ENCODE measurements at regions not wholly inside any gene's neighbourhood (a gene's known extent, or its start where the extent isn't known, plus 50 kb on each side); places are given as distances from the start of the nearest gene placed in this dataset.
"Not testable (repeated sequence)": the region's sequence is repeated elsewhere in the genome, so short reads cannot be mapped to it uniquely, and the experiment has no call there.

DNA sequence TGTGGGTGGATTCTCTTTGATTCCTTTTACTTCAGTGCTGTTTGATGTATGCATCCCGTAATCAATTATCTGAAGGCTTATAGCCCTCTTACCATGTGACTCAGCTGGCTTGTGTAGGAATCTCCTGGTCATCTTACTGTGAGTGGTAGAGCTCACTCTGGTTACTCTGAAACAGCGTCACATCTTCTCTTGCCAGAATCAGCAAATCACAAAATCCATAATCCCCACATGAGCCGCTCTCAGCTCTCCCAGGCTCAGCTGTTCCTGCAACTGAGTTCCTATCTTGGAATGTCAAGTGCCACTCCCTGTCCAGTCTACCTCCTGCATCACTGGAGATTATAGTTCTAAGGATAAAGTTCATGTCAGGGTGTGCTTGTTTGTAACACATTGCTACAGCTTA, 278.0 kb downstream of the FBXO8 start:
- no peak for DNase-seq

DNA sequence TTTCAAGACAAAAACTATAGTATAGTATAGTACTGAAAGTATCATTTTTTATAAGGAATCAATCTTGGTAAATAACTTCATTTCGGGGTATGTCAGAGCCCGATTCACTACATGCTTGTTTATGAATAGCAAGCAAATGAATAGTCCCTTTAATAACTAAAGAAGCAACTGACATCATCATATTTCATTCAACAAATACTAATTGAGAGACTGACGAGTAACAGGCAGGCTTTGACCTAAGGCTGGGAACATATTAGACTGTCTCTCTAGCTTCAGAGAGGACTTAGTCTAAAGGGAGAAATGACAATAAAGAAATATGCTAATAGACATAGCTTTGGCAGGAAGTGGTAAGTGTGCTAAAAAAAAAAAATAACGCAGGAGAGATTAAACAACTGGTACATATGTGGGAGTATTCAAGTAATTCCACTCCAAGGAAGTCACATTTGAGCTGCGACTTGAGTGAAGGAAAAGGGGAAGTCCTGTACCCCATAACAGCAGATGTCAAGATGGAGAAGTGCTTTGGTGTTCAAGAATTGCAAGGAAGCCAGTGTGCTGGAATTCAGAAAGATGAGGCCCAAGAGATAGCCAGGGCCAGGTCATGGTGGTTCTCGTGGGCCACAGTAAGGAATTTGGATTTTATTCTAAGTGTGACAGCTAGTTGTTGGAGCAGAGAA, 284.9 kb downstream of the FBXO8 start:
- DNase-seq, result no peak

DNA sequence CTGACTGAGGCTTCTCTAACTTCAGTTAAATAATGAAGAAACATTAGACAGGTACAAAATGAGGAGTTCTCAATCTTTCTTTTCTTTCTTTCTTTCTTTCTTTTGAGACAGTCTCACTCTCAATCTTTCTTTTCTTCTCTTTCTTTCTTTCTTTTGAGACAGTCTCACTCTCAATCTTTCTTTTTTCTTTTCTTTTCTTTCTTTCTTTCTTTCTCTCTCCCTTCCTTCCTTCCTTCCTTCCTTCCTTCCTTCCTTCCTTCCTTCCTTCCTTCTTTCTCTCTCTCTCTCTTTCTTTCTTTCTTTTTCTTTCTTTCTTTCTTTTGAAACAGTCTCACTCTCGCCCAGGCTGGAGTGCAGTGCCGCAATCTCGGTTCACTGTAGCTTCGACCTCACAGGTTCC, 287.7 kb downstream of the FBXO8 start:
- not testable (repeated sequence) for DNase-seq

DNA sequence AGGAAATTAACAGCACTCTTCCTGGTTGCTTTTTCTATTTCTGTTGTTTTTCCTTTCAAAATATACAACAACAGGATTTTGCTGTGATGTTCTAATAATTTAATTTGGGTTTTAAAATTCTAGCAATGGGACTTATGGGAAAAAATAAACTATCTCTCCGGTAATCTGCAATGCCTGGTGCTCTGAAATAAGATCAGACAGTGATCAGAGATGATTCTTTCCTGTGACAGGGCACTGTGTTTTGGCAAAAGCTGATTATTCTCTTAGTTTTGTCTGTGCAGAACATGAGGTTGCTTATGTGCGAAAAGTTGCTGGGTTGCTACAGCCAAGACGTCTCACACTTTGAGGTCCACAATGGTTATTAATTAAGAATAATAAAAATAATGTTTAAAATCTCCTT, 291.7 kb downstream of the FBXO8 start:
- no peak for DNase-seq

DNA sequence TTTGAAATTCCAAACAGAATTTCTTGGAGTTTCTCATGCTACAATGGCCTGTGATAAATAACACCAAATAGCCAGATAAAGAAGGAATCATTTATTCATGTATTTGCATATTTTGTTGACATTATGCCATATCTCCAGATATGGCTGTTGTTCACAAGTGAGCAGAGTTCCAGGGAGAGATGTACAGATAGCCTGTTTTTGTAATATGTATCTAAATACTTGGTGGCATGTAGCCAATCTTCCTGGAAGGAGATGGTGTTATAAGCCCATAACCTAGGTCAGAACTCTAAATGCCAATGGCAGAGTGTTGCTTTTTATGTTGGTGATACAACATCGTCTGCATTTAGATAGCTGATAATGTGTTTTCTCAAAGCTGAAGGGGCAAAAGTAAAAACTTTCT, 292.2 kb downstream of the FBXO8 start:
- DNase-seq, result no peak

DNA sequence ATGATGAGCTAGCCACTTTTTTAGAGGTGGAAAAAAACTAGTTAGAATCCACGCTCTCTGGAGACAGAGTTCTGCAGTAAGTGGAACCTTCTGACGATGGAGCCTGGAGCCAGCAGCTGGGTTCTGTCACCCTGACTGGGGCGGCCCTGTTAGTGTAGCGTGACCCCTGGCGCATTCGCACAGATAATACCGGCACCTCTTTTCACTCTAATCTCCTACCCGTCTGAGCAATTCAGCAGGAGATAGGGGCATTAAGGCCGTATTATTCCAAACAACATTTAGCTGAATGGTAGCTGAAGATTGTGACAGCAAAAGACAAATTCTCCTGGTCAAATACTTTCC, 292.6 kb downstream of the FBXO8 start:
- no peak for DNase-seq

DNA sequence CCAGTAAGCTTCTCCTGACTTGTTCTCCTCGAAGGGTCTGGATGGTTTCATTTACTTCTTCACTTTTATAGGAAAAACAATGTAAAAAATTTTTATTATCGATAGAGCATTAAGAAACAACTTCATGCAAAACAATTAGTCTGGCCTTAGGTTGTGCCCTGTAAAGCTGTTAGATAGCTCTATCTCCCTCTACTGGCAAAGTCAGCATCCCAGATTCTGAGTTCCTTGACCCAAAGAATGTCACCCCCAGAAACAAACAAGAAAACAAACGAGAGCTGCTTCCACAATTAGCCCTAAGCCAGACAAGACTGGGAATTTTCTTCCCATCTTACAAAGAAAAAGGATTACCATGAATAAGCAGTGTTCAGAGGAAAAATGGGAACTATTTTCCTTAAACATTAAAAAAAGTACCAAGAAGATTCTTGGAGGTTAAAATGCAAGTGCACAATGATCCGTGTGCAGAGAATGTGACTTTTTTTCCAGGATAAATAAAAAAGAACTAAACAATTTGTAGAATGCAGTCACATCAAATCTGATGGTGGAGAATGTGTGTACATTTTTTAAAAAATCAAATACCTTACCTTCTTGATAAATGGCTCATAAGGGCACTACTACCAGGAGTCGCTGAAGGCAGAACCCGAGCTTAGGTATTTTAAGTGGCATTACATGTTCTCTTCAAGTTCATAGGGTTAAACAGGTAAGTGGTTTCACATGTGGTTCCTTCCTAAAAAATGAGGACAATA, 293.2 kb downstream of the FBXO8 start:
- no peak for DNase-seq

DNA sequence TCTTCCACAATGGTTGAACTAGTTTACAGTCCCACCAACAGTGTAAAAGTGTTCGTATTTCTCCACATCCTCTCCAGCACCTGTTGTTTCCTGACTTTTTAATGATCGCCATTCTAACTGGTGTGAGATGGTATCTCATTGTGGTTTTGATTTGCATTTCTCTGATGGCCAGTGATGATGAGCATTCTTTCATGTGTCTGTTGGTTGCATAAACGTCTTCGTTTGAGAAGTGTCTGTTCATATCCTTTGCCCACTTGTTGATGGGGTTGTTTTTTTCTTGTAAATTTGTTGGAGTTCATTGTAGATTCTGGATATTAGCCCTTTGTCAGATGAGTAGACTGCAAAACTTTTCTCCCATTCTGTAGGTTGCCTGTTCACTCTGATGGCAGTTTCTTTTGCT, 319.9 kb downstream of the FBXO8 start:
- DNase-seq, result not testable (repeated sequence)

DNA sequence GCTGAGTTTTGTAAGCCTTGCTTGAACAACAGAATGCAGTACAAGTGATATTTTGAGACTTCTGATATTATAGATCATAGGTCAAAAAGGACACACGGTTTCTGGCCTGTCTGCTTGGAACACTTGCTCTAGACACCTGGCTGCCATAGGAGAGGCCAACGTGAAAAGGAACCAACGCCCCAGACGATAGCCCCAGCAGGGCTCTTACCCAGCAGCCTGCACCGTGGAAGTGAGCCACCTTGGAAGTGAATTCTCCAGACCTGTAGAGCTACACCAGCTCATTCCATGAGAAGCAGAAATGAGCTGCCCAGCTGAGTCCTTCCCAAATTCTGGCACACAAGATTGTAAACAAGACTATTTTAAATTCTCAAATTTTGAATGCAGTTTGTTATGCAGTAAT, 323.1 kb downstream of the FBXO8 start:
- DNase-seq, result no peak

DNA sequence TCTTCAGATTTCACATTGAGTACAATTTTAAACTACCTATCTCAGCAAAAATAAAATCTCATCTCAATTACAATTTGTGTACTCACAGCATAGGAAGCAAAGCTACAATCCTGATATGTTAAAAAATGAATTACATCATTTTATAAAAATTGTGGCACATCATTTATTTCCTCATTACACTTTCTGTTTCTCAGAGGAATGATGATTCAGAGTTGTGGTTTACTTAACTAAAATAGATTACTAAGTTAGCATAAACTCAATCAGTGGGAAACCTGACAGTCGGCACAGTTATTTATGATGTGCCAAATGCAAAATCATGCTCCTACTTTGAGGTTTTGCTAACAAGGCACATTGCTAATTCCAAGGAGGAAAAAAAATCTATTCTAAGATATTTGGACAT, 325.0 kb downstream of the FBXO8 start:
- DNase-seq, result no peak

DNA sequence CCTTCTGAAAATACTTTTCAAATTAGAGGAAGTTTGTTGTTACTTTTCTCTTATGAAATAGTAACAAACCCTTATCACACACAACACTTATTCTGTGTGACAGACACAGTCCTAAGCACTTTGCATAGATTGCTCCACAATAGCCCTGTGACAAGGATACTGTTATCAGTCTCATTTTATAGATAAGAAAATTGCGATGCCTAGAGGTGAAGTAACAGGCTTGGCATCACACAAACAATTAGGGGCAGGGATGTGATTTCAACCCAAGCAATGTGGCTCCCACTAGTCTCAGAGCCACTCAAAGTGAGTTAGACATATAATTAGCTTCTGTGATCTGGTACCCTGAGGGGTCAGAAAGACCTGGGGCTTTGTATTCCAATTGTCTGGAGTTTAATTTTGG, 339.9 kb downstream of the FBXO8 start:
- no peak for DNase-seq

DNA sequence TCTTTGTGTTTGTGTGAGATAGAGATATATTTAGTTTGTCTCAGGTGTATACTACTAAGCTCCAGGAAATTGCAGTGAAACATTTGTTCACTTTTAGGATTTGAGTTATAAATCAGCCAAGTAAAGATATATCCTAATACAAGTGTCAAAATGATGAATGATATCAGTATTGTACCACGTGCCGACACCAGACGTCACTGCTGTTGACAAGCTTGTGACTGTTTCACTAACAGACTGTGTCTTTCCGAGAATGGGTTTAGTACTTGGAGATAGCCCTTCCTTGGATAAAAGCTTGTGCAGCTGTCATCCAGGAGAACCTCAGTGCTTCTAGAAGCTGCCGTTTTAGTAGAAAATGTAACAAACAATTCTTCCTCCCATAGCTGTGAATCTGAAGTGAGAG, 343.3 kb downstream of the FBXO8 start:
- DNase-seq, result no peak

DNA sequence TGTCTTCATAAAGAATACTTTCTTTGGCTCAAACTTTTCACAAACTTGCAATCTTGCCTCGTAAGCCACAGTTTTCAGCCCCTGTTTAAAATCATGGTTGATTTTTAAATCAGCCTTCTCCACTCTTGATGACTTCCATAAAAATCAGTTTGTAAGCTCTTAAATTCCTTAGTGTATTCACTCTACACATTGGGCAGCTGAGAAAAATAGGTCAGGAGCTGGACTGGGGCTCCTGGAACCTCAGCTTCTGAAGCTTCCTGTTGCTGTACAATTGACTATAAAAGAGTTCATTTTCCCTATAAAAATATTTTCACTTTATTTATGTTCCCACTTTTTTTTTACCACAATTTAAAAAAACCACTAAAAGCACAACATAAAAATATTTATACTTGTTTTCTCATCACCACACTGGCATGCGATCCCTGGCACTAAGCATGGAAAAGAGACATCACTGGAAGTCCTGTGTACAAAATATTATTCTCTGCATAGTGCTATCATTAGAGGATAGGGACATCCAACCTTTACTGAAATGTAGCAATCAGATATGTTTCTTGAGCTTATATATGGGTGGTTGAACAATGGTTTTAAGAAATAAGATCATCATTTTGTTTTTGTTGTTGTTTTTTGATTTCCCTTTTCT, 345.7 kb downstream of the FBXO8 start:
- DNase-seq, result no peak

DNA sequence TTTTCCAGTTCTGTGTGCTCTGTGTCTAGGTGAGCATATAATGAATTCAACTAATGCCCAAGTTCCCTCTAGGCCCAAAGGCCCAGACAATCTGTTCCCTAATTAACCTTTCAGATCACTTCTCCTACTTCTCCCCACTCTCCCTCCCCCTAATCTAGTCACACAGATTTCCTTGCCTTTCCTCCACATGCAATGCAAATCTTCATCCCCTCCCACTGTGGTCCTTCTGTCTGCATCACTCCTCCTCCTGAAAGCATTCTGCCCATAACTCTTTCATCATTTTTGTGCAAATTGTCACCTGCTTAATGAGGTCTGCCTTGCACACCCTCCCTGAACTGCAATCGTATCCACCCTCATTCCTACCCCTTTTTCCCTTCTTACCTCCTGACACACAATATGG, 346.6 kb downstream of the FBXO8 start:
- DNase-seq, result no peak

DNA sequence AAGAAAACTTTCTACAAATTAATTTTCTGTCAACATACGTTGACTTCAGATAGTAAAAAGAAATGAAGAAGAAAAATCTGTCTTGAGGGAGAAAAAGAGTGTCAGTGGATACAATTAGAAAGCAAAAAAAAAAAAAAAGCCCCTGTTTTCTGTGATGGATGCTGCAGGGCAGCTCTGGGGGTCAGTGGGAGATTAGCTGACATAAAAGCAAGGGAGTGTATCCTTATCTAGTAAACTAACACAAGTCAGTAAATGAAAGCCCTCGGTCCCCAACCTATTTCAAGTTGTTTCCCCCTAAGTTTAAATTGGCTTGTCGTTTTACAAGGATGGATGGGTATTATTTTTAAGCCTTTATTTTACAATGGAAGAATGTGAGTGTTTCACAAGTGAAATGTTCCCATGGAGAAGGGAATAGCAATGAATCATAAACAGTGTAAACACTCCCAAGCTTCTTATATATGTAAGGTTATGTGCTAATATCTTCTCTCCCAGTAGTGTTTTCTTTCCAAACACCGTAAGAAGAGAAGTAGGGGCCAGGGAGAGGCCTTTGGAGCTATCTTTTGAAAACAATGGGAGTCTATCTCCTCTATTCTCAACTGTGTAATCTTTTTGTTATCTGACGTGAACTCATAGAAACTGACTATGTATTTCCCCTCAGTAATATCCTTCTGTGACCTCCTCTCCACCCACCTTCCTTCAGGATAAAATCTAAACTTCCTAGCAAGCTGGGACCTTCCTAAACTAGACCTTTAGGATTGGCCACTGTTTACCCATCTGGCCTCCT, 347.7 kb downstream of the FBXO8 start:
- no peak for DNase-seq

DNA sequence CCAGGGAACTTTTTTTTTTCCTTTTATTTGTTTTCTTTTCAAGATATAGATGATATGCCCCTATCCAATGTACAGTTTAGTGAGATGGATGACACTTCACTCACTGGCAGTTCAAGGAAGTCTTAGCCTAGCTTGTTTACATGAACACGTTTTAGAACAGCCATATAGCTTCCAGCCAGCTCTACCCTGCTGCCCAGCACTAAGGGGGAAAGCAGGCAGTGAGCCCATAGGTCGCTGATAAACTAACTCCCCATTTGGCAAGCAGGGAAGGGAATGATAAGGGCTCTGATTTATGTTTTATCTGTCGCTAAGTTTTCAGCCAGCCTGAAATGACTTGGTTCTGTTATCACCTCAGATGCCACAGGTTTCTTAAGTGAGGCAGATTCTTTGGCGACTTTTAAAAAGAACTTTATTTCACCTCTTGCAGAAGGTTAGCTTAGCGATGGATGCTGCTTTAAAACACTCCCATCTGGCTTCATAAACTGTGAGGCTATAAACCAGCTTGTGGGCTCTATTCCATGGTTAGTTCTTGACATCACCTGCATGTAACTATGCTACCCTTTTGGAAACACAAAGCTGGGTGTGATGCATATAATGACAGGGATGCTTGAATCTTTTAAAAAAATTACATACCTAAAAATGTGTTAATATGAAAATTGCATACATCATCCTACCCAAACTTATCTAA, 348.4 kb downstream of the FBXO8 start:
- DNase-seq, result no peak

DNA sequence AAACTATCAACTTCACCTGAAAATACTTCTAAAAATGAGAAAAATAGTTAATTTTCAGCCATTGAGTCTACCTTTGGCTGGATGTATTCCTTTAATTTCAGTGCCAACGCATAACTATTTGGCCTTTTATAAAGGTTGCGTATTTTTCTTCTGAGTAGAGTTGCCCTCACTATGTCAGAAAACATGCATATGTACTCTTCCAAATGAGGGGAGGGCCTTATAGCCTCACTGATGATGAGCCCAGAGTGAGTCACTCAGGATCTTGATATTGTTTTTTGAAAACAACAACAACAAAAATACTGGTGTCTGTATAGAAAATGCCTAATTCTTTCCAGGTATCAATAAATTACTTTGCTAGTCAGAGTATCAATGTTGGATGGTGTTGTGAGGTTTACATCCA, 349.3 kb downstream of the FBXO8 start:
- no peak for DNase-seq

DNA sequence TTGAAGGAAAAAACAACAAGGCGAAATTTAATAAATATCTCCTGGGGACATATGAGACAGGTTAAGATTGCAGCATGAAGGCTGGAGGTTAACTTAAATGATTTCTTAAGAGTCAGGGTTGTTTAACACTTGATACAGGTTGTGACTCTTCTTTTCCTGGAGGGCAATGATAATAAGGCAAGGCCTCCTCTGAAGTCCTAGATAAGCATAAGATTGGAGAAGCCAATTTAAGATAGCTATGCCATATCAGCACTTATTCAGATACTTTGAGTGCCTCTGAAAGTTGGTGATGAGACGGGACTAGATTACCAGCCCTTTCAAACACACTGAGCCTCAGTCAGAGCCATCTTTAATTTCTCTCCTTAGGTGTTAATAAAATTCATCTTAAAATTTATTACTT, 350.8 kb downstream of the FBXO8 start:
- DNase-seq, result no peak

DNA sequence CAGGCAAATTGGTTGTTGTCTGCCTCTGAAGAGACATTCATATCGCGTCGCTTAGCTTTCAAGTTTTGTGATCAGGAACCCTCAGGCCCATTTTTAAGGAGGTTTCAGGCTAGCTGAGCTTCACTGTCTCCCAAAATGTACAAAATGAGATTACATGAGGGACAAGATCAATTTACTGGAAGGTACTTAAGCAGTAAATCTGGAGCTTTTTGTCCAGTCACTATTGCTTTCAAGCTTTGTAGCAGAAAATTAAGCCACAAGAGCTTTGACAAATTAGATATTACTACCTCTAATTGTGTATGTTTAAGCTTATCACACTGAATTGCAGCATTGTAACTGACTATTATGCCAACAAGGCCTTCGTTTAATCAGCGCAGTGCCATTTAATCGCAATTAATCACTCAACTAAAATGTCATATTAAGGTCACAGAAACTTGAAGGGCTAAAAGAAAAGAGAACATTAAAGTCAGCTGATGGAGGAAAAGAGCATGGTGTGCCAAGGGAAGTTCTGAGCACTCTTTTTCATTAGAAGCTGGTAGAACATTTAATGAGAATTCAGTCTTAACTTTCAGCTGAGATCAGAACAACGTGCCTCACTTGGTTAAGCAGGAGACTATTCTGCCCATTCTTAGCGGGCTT, 353.0 kb downstream of the FBXO8 start:
- no peak for DNase-seq

DNA sequence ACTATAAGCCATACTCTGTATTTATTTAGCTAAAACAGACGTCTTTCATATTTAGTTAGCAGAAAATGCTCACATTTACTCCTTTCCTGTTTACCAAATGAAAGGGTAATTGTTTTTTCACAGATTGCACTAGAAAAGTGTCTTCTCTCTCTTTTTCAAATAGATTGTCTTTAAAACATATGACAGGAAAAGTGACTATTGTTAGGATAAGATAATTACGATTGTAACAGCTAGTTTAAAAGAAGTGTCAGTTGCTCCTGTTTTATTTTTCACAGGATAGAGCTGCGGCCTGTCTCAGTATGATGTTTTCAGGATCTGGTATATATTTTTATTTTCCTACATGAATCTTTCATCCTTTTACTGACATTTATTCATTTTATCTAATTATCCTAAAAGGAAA, 353.5 kb downstream of the FBXO8 start:
- no peak for DNase-seq

DNA sequence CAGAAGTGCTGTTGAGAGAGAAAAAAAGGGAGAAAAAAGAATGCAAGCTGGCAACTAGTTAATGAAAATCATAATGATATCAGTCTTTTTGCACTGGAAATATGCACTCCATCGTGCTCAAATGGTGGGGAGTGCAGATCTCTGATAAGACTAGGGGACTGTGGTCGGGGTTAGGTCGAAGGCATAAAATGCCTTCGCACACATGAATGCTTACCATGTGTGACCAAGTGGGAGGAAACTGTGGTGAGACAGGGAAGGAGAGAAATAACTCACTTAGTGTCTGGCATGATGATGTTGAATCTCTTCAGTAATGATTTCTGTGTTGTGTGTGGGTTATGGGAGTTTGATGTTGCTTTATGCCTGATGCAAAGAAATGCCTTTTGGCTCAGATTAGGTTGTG, 358.9 kb downstream of the FBXO8 start:
- no peak for DNase-seq

DNA sequence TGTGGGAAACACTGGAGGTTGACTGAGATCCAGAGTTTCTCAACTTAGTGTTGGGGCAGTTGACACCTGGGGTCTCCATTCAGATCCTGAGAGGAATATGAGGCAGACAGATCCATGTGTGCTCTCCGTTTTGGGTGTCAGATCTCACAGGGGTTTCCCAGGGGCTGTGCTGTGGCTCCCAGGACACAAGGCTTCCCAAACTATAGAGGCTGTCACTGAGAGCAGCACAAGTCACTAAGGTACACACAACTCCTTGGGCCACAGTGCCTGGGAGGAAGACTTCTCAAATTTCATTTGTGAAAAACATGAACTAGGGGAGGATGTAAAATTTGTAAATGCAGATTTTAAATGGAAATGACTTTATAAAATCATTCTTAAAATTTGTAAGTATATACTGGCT, 363.6 kb downstream of the FBXO8 start:
- no peak for DNase-seq

DNA sequence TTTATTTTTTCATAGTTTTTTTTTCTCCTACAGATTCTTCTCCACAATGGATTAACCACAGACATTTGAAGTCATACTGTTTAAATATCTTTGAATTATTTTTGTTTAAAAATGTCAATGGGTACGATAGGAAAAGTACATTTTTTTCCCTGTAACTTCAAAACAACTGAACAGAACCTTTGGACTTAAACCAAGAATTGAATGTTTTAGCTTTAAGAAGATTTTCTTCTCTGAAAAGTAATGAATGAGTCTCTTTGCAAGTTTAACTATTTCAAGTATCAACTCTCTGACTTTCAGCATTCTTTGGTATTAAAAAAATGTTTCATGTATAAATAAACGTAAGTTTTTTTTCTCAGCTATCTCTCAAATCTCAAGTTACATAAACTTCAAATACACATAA, 364.3 kb downstream of the FBXO8 start:
- no peak for DNase-seq

Data from right forelimb (tissue), 1 donor.